ENCODE measurements at regions not wholly inside any gene's neighbourhood (a gene's known extent, or its start where the extent isn't known, plus 50 kb on each side); places are given as distances from the start of the nearest gene placed in this dataset.
"Not testable (repeated sequence)": the region's sequence is repeated elsewhere in the genome, so short reads cannot be mapped to it uniquely, and the experiment has no call there.

- not testable (repeated sequence) for DNase-seq
Measured at GRCh38 chr6:8846680-8847079, 411.3 kb upstream of the SLC35B3 start.

- no peak for DNase-seq
Measured at GRCh38 chr6:8845690-8846089, 410.3 kb upstream of the SLC35B3 start.

DNA sequence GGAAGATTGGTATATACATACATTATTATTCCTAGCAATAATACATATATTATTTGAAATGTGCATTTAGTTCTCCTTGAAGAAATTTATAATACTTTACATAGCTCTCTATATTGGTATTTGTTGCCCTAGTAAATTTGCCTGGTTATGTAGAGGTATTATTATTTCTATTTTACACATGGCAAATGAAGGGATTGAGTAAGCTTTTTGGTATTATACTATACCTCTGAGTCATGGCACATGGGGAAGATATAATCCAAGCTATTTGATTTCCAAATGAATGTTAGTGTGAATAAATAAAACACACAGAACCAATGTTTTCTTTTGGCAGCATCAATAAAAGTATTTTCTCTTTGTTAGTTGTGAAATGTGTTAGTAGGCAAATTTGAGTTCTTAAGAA is 409.6 kb upstream of the SLC35B3 start:
- no peak for DNase-seq

DNA sequence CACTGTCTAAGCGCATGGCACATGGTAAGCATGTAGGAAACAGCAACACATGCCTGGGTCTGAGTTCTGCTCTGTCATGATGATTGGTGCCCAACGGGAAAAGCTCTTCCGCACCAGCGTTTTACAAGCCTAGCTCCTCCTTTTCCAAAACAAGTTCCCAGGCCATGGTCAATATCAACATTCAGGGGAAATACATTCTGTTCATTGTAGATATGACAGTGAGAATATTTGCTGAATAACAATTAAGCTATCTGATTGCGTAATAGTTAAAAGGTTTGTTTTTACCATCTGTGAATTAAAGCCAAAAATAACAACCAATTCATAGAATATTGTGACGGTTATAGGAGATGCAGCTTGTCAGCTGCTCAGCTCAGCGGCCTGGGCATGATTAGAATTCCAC is 404.3 kb upstream of the SLC35B3 start:
- DNase-seq: no peak

DNA sequence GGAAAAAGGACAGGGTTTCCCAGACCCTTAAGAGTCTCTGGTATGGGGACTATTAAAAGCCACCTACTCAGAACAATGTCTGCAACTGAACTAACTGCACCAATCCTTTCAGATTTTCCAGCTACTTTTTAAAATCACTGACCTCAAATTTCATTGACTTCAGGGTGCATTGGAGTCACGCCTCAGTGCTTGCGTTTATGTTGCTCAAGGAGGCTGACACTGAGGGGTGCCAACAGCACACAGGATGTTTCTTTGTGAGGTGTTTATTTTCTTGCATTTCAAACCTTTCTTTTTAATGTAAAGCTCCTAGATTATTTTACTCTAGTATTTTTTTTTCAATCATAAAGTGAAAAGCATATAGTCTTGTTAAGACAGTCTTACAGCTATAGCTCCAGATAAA is 402.0 kb upstream of the SLC35B3 start:
- no peak for DNase-seq

DNA sequence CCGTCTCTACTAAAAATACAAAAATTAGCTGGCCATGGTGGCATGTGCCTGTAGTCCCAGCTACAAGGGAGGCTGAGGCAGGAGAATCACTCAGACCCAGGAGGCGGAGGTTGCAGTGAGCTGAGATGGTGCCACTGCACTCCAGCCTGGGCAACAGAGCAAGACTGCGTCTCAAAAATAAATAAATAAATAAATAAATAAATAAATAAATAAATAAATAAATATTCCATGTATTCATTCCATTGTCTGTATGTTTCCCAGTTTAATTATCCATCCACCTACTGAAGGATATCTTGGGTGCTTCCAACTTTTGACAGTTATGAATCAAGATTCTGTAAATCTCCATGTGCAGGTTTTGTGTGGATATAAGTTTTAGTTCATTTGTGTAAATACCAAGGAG is 397.4 kb upstream of the SLC35B3 start:
- DNase-seq: not testable (repeated sequence)

GRCh38 chr6:8831366-8832152 is 396.2 kb upstream of the SLC35B3 start:
- no peak for DNase-seq

GRCh38 chr6:8830794-8831193 is 395.4 kb upstream of the SLC35B3 start:
- no peak for DNase-seq

DNA sequence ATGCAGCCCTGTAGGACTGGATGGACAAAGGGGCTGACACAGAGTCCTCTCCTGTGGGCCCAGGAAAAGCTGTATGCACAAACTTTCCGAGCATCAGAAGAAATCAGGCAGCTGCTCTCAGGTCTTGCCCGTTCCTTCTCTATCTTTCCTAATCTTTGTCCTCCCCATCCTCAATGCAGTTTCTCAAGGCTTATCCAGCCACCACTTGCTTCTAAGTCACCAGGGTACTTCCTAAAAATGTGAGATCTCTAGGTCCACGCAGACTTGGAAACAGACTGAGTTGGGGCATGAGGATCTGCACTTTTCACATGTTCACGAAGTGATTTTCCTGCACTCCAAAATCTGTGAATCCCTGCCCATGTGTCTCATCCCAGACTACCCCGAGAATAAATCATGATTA is 394.5 kb upstream of the SLC35B3 start:
- DNase-seq: no peak

DNA sequence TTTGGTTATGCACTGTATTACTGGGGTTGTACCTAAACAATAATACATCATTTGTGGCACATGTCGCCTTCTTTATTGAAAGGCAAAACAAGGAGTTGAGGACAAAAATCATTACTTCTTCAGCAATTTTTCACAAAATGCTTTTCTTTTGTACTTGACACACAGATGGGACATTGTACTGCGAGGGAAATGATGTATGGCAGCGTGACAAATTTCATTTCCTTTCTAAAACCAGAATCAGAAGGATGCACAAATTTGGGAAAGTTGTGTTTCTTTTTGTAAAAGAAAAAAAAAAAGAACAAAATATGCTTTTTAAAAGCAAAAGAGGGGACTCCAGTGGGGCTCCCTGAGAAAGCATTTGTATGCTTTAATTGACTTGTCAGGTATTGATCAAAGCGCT is 394.0 kb upstream of the SLC35B3 start:
- no peak for DNase-seq

- no peak for DNase-seq
Measured at GRCh38 chr6:8828376-8828775, 393.0 kb upstream of the SLC35B3 start.

DNA sequence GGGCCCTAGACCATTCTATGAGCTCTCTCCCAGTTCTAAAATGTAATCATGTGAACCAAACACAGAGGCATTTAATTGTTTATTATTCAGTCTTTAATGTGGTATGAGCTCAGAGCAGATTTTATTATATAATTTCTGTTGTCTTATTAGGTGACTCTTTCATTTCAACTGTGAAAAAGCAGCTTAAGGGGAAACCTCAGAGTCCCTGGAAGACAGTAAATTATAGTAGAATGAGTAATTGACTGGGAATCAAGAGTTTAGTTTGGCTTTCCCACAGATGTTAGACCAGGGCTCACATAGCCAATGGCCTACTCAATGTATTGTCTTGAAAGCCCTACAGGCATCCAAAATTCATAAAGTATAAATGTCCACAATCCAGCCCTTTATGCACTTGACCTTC is 390.4 kb upstream of the SLC35B3 start:
- no peak for DNase-seq

DNA sequence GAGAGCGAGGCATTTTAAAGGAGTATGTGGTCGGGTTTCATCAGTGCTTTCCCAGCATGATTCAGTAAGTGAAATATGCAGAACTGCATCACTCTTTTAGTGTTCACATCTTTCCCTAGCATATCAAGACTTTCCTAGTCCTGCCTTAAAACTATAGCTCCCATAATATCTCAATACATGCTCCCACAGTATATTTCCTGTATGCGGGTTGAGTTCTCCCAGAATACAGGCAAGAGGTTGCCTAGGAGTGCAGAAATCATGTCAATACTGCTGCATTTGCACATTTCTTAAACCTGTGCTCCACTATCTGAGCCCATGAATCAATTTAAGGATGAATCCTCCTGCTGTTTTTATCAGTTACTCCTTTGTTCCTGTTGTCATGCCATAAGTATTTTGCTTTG is 386.6 kb upstream of the SLC35B3 start:
- DNase-seq: no peak

- DNase-seq: no peak
Measured at GRCh38 chr6:8820313-8820712, 385.0 kb upstream of the SLC35B3 start.

GRCh38 chr6:8819446-8819845 is 384.1 kb upstream of the SLC35B3 start:
- no peak for DNase-seq

DNA sequence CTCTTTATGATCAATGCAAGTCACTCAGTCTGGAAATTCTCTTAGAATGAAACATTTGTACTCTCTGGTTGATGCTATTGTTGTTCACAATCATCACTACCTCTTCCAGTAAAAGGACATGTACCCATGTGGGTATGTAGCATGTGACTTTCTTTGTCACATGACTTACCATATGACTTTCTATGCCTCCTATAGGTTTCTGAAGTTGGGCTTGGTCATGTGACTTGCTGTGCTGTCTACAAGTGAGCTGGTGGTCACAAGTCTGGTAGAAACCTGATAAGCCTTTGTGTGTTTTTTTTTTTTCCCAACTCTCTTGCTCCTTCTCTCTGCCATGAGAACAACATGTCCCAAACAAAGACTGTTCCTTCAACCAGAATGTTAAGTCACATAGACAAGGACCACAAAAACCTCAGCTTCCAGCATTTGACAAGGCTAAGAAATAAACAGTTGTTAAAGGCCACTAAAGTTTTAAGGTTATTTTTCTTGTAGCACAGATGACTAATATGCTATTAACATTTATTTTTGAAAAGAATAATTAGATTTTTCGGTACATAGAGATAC is 379.2 kb upstream of the SLC35B3 start:
- DNase-seq: no peak

DNA sequence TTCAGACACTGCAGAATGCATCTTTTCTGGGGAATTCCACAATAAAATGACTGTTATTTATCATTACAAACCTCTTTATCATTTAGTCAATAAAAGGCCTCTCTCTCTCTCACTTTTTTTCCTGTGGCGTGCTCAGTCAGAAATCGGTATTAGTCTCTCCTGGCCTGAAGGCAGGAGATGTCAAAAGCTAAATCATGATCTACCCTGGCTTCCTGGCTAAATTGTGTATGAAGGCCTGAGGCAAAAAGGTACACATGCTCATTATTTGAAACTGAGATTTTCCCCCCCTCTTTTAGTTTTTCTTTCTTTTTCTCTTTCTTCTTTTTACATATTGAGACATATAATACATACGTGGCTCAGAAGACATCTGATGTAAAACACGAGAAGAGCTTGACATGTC is 375.0 kb upstream of the SLC35B3 start:
- DNase-seq: no peak

DNA sequence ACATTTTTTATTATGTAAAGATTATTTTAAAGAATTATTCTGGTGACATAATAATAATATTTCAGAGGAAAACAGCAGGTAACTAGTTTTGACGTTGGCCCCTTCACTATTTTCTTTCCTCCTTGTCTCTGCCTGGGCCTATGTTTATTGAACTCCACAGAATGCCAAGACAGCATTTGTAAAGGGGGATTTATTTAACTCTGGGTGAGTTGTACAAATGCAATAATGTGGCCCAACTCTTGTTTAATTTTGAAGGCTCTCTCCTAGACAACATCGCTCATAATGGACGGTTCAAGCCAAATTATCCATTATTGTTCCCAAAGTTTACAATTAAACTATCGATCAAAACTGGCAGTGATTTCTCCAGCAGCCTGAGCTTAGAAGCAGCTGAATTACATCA is 374.3 kb upstream of the SLC35B3 start:
- no peak for DNase-seq

GRCh38 chr6:8803181-8803760 is 367.9 kb upstream of the SLC35B3 start:
- no peak for DNase-seq

DNA sequence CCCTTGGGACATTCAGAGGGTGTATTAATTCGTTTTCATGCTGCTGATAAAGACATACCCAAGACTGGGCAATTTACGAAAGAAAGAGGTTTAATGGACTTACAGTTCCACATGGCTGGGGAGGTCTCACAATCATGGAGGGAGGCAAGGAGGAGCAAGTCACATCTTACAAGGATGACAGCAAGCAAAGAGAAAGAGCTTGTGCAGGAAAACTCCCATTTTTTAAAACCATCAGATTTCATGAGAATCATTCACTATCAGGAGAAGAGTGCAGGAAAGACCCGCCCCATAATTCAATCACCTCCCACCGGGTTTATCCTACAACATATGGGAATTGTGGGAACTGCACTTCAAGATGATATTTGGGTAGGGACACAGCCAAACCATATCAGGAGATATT is 367.1 kb upstream of the SLC35B3 start:
- not testable (repeated sequence) for DNase-seq

DNA sequence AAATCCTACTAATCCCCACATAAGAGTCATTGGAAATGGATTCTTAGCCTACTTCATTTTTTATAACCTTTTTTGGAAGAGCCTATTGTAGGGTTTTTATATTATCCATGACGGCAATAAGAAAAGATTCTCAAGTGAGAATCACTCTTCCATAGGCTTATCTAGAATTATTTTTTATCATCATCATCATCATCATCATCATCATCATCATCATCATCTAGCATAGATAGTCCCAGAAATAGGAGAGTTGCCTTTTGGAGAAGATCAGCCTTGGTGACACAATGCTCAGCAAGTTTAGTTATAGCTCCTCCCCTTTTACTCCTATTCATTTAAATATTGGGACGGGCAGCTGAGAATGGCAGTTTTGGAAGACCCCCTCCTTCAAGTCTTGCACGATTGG is 359.1 kb upstream of the SLC35B3 start:
- DNase-seq: no peak

- no peak for DNase-seq
Measured at GRCh38 chr6:8789878-8790277, 354.5 kb upstream of the SLC35B3 start.

- no peak for DNase-seq
Measured at GRCh38 chr6:8785223-8785622, 349.9 kb upstream of the SLC35B3 start.

DNA sequence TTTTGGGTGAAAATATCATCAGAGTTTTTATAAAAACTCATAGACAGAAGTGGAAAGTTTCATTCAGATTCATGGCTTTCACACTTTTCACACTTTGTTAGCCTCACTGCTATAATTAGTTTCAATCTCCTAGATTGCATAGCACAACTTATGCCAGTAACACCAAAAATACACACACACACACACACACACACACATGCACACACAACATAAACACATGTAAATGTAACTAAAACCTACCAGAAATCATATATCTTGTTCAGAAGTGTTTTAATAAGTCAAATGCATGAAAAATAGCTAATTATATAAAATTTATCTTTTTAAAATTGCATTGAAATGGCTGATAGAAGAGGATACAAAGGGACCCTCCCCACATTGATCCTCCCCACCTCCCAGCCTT is 347.8 kb upstream of the SLC35B3 start:
- no peak for DNase-seq

DNA sequence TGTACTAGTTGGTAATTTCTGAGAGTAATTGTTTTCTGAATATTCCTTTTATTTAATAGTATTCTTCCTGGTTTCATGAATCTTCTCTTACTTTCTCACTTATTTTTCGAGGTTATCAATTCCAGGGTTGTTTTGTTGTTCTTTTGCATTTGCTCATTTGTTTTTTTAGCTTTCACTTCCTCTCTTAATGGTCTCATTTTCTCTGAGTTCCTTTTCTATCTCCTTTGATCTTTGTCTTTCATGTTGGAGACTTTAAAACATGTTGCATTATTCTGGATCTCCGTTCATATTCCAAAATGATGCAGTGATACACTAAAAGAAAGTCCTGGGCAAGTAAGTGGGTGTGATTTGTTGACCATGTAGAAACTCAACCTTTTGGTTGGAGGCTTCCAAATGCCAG is 345.3 kb upstream of the SLC35B3 start:
- no peak for DNase-seq

Data from GOT3 (cell line).